ENCODE measurements at regions not wholly inside any gene's neighbourhood (a gene's known extent, or its start where the extent isn't known, plus 50 kb on each side); places are given as distances from the start of the nearest gene placed in this dataset.
"Not testable (repeated sequence)": the region's sequence is repeated elsewhere in the genome, so short reads cannot be mapped to it uniquely, and the experiment has no call there.

- peaks cover 6% of the 10 kb centered on the region for H3K4me1 Mint-ChIP-seq
- no peak overlapping the region for H3K27ac Mint-ChIP-seq
- H3K9me3 Mint-ChIP-seq = peaks cover 28% of the 10 kb centered on the region
- H3K4me3 Mint-ChIP-seq = no peak overlapping the region
- peaks cover 23% of the 10 kb centered on the region for H3K36me3 Mint-ChIP-seq
- CTCF ChIA-PET = interaction anchor here (0.9 to 2.3 kb wide), 2 partner anchors 11 to 333 kb away, joined by 3 to 4 read pairs; no protein-coding TSS in a partner anchor
- TF ChIP-seq CDX4 (CRISPR knock-in tag; IDR thresholded peaks at IDR 0.05; ENCODE audit: borderline replicate concordance) = no peak
- no peak for TF ChIP-seq NR1H2 (CRISPR knock-in tag; IDR thresholded peaks at IDR 0.05)
- TF ChIP-seq, protein P1, sequence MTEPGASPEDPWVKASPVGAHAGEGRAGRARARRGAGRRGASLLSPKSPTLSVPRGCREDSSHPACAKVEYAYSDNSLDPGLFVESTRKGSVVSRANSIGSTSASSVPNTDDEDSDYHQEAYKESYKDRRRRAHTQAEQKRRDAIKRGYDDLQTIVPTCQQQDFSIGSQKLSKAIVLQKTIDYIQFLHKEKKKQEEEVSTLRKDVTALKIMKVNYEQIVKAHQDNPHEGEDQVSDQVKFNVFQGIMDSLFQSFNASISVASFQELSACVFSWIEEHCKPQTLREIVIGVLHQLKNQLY (CRISPR knock-in tag; IDR thresholded peaks at IDR 0.05) = no peak
- no peak for TF ChIP-seq CREB1 (CRISPR knock-in tag; IDR thresholded peaks at IDR 0.05)
- TF ChIP-seq GTF2I (CRISPR knock-in tag; conservative IDR thresholded peaks at IDR 0.05) = no peak
- TF ChIP-seq ZNF138 (CRISPR knock-in tag; conservative IDR thresholded peaks at IDR 0.05) = no peak
- TF ChIP-seq ZNF532 (CRISPR knock-in tag; IDR thresholded peaks at IDR 0.05; ENCODE audit: borderline replicate concordance) = no peak
- TF ChIP-seq IRF2 (CRISPR knock-in tag; IDR thresholded peaks at IDR 0.05; ENCODE audit: borderline replicate concordance, low read depth) = no peak
- TF ChIP-seq GABPB1 (CRISPR knock-in tag; IDR thresholded peaks at IDR 0.05) = no peak
- no peak for TF ChIP-seq NR2C2 (CRISPR knock-in tag; IDR thresholded peaks at IDR 0.05)
- DNase-seq (ENCODE audit: low spot score) (no peak), ATAC-seq (no peak)
- H3K27me3 Mint-ChIP-seq (ENCODE audit: low read depth) = peaks cover 3% of the 10 kb centered on the region; the same call in 1 of the 2 replicates
- POLR2A ChIA-PET = no interaction called here
These were observed 74.6 kb upstream of the LRFN2 start for GRCh38 chr6:40661726-40662125.

- H3K27ac Mint-ChIP-seq, CTCF ChIA-PET: not testable (repeated sequence)
These were observed 69.6 kb upstream of the LRFN2 start for GRCh38 chr6:40656772-40657171.

DNA sequence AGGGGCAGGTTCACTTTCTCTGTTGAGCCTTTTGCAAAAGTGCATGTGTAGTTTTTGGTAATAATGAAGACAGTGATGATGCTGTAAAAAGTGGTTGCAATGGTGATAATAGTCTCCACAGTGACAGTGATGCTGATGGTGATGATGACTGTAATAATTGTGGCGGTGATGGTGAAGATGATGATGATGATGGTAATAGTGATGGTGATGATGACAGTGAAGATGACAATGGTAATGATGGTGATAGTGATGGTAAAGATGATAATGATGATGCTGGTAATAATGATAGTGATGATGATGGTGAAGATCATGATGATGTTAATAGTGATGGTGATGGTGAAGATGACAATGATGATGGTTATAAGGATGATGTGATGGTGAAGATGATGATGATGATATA, 67.7 kb upstream of the LRFN2 start:
- ChIA-PET POLR2A (no interaction called here), CTCF (no interaction called here)
- no peak for DNase-seq (ENCODE audit: low spot score)
- no peak for TF ChIP-seq RELA (CRISPR knock-in tag; IDR thresholded peaks at IDR 0.05; ENCODE audit: borderline replicate concordance)
- TF ChIP-seq ZNF138 (CRISPR knock-in tag; conservative IDR thresholded peaks at IDR 0.05) = no peak
- TF ChIP-seq, protein P2, sequence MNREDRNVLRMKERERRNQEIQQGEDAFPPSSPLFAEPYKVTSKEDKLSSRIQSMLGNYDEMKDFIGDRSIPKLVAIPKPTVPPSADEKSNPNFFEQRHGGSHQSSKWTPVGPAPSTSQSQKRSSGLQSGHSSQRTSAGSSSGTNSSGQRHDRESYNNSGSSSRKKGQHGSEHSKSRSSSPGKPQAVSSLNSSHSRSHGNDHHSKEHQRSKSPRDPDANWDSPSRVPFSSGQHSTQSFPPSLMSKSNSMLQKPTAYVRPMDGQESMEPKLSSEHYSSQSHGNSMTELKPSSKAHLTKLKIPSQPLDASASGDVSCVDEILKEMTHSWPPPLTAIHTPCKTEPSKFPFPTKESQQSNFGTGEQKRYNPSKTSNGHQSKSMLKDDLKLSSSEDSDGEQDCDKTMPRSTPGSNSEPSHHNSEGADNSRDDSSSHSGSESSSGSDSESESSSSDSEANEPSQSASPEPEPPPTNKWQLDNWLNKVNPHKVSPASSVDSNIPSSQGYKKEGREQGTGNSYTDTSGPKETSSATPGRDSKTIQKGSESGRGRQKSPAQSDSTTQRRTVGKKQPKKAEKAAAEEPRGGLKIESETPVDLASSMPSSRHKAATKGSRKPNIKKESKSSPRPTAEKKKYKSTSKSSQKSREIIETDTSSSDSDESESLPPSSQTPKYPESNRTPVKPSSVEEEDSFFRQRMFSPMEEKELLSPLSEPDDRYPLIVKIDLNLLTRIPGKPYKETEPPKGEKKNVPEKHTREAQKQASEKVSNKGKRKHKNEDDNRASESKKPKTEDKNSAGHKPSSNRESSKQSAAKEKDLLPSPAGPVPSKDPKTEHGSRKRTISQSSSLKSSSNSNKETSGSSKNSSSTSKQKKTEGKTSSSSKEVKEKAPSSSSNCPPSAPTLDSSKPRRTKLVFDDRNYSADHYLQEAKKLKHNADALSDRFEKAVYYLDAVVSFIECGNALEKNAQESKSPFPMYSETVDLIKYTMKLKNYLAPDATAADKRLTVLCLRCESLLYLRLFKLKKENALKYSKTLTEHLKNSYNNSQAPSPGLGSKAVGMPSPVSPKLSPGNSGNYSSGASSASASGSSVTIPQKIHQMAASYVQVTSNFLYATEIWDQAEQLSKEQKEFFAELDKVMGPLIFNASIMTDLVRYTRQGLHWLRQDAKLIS (CRISPR knock-in tag; IDR thresholded peaks at IDR 0.05; ENCODE audit: borderline replicate concordance) = no peak
- TF ChIP-seq, protein P3, sequence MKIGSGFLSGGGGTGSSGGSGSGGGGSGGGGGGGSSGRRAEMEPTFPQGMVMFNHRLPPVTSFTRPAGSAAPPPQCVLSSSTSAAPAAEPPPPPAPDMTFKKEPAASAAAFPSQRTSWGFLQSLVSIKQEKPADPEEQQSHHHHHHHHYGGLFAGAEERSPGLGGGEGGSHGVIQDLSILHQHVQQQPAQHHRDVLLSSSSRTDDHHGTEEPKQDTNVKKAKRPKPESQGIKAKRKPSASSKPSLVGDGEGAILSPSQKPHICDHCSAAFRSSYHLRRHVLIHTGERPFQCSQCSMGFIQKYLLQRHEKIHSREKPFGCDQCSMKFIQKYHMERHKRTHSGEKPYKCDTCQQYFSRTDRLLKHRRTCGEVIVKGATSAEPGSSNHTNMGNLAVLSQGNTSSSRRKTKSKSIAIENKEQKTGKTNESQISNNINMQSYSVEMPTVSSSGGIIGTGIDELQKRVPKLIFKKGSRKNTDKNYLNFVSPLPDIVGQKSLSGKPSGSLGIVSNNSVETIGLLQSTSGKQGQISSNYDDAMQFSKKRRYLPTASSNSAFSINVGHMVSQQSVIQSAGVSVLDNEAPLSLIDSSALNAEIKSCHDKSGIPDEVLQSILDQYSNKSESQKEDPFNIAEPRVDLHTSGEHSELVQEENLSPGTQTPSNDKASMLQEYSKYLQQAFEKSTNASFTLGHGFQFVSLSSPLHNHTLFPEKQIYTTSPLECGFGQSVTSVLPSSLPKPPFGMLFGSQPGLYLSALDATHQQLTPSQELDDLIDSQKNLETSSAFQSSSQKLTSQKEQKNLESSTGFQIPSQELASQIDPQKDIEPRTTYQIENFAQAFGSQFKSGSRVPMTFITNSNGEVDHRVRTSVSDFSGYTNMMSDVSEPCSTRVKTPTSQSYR (CRISPR knock-in tag; IDR thresholded peaks at IDR 0.05) = no peak
- TF ChIP-seq FOXP1 (CRISPR knock-in tag; IDR thresholded peaks at IDR 0.05; ENCODE audit: borderline replicate concordance) = no peak
- no peak for TF ChIP-seq NFE2L1 (CRISPR knock-in tag; IDR thresholded peaks at IDR 0.05)
- no peak for TF ChIP-seq GRHL2 (CRISPR knock-in tag; IDR thresholded peaks at IDR 0.05; ENCODE audit: insufficient replicate concordance, severe bottlenecking)
- TF ChIP-seq ZNF423 (CRISPR knock-in tag; IDR thresholded peaks at IDR 0.05) = no peak
- no peak for TF ChIP-seq IRF2 (CRISPR knock-in tag; IDR thresholded peaks at IDR 0.05; ENCODE audit: borderline replicate concordance, low read depth)
- no peak for TF ChIP-seq ZBTB21 (CRISPR knock-in tag; IDR thresholded peaks at IDR 0.05; ENCODE audit: borderline replicate concordance)
- ATAC-seq = no peak
- H3K4me3 Mint-ChIP-seq = no peak overlapping the region
- no peak overlapping the region for H3K27ac Mint-ChIP-seq
- H3K36me3 Mint-ChIP-seq = no peaks in the 10 kb centered on the region
- H3K9me3 Mint-ChIP-seq = no peaks in the 10 kb centered on the region
- H3K27me3 Mint-ChIP-seq (ENCODE audit: low read depth) = no peaks in the 10 kb centered on the region
- peaks cover 3% of the 10 kb centered on the region; the same call in 1 of the 2 replicates for H3K4me1 Mint-ChIP-seq

More at GRCh38 chr6:40656772-40657171, 69.6 kb upstream of the LRFN2 start:
- DNase-seq (ENCODE audit: low spot score); H3K36me3 Mint-ChIP-seq; ATAC-seq; H3K4me1 Mint-ChIP-seq; H3K27me3 Mint-ChIP-seq (ENCODE audit: low read depth); H3K9me3 Mint-ChIP-seq; POLR2A ChIA-PET; H3K4me3 Mint-ChIP-seq: not testable (repeated sequence)
